GM21825 (cell line): ENCODE measurements at regions not wholly inside any gene's neighbourhood (a gene's known extent, or its start where the extent isn't known, plus 50 kb on each side); places are given as distances from the start of the nearest gene placed in this dataset.
"Not testable (repeated sequence)": the region's sequence is repeated elsewhere in the genome, so short reads cannot be mapped to it uniquely, and the experiment has no call there.

ENCODE experiments used
- ATAC-seq: cut with Tn5 transposase; IDR thresholded peaks from one replicate; pipeline ENCODE4 v1.9.1; 2021; ENCODE audit warnings: mild to moderate bottlenecking, moderate library complexity; ENCODE audit not compliant: unreplicated experiment

DNA sequence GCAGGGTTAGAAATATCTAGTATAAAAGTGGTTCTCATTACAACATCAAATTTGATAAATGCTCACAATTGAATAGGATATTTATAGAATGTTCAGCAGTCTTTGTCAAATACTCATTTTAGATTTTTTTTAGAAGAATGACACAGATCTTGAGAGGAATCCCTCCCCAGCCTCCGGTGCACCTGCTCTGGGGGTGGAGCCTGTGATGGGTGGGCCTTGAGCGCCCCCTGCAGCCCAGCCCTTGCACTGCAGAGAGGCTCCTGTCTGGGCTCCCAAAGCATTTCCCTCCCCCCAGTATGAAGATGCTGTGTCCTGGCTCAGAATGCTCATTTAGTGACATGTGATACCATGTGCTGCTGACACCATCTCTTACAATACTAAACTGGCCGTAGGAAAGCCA, 792.3 kb downstream of the TMEM121 start:
- no peak for ATAC-seq

DNA sequence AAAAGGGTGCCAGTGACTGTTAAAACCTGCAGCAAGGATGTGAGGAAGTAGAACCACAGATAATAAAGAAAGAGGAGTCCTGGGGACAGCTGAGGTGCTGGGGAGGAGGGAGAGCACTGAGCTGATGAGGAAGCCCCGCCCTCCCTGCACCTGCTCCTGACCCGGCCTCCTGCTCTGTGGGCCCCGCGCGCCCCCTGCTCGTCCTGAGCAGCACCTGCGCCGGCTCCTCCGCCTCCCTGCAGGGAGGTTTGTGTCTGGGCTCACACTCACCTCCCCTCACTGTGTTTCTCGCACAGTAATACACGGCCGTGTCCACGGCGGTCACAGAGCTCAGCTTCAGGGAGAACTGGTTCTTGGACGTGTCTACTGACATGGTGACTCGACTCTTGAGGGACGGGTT, 797.6 kb downstream of the TMEM121 start:
- ATAC-seq, result not testable (repeated sequence)

DNA sequence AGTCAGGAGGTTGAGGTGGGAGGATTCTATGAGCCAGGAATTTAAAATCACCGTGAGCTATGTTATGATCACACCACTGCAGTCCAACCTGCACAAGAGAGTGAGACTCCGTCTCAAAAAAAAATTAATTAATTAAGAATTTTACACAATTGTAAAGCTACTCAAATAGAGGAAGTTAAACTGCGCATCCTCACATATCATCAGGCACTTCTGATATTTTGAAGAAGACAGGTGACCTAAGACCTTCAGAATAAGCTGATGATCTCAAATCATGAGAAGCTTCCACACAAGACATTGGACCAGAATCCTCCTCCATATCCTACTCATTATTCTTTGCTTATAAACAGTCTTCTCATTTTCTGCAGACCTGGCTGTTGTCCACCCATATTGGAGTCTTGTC, 800.9 kb downstream of the TMEM121 start:
- no peak for ATAC-seq

DNA sequence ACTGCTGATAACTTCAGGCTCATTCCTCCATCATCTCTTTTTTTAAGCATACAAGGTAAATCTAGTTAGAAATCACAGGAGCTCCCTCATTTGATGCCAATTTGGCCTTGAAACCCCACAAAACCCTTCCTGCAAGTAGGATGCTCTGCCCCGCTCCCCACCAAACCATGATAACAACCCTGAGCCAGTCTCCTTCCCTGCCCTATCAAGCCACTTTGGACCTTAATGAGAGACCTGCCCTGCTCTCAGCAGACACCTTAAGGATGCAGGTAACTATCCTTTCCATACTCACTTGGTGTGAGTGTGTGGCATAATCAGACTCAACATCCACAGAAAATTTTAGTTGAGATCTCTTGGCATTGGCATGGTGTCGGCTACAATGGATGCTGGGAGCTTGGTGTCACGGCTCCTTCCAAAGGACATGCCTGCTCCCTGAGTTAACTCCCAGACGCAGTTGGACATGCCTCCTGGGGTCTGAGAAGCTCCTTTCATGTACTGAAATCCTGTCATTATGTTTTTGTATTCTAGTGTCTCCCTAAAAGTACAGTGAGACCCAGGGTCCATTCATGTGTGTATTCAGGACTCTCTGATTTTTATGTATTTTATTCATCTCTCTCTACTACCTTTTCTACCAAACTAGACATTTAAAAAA, 801.4 kb downstream of the TMEM121 start:
- not testable (repeated sequence) for ATAC-seq

DNA sequence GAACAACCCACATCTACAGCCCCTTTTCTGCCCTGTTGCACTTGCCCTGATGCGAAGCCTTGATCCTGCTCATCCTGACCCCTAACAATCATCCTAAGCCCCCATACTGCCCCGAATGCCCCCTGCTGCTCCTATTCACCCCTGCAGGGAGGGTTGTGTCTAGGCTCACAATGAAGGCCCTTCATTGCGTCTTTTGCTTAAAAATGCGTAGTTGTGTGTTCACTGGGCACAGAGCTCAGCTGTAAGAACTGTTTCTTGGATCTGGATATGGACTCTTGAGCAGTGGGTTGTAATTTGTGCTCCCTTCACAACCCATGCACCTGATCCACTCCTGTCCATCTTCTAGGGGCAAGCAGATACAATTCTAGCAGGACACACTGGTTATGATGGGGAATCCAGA, 802.9 kb downstream of the TMEM121 start:
- not testable (repeated sequence) for ATAC-seq

DNA sequence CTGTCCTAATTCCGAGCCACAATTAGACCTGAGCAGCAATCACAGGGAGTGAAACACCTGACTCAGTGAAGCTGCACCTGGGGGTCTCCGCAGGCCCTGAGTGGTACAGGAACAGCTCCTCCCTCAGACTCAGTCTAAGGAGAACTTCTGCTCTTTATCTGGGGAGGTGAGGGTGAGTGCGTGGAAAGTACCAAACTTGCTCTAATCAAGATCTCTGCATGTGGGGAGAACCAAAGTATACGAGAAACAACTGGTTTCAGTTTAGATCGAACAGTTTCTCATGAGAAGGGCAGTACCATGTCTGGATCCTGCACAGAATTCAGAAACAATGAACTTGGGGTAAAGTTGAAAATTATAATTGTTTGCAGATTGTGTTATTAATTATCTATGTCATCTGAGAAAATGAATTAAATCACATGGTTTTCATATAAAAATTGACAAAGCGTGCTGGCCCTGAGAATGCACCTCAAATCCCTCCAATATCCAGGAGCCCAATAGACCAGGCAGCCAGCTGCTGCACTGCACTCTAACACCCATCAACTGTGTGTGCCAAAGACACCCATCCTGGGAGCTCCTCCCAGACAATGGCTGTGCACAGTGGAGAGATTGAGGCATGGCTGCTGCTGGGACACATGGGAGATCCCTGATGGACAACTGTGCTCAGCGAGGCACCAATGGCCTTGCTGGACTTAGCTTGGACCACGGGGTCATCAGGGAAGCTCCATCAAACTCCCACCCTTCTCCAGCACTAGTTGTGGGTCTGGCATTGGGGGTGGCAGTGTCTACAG, 803.8 kb downstream of the TMEM121 start:
- ATAC-seq, result not testable (repeated sequence)

DNA sequence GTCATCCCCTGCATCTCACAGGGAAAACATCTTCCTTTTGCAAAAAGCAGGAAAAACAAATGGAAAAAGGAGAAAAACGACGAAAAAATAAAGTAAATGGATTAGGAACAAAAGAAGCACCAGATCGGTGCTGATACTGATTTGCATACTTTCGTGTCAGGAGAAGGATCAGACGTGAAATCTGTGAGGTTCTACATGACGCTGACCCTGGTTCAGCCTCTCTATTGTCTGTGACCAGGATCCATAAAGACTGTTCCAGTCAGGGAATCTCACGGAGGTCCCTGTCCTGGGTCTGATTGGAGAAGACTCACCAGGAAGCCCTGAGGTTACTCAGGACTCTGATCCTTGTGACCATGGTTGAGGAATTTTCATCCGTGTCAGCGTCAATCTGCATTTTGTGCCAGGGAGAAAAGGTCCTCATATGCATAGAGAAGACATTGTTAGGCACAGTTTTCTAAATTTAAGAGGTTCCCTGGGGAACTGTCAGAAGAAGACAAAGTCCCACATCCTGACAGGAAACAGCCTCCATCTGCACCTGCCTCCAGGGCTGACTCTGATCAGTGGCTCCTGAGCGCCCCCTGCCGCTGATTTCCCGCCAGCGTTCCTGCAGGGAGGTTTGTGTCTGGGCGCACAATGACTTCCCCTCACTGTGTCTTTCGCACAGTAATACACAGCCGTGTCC, 808.2 kb downstream of the TMEM121 start:
- ATAC-seq, result not testable (repeated sequence)

DNA sequence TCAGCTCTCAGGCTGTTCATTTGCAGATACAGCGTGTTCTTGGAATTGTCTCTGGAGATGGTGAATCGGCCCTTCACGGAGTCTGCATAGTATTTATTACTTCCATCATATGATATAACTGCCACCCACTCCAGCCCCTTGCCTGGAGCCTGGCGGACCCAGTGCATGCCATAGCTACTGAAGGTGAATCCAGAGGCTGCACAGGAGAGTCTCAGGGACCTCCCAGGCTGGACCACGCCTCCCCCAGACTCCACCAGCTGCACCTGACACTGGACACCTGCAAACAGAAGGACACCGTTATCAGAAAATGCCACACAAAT, 808.7 kb downstream of the TMEM121 start:
- not testable (repeated sequence) for ATAC-seq

DNA sequence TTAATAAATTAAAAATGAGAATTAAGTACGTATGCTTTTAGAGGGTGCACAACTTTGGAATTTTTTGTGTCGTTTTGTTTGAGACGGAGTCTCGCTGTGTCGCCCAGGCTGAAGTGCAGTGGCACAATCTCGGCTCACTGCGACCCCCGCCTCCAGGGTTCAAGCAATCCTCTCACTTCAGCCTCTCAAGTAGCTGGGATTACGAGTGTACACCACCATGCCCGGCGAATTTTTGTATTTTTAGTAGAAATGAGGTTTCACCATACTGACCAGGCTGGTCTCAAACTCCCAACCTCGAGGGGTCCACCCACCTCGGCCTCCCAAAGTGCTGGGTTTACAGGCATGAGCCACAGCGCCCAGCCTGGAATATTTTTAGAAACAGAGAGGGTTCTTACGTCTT, 812.4 kb downstream of the TMEM121 start:
- not testable (repeated sequence) for ATAC-seq

DNA sequence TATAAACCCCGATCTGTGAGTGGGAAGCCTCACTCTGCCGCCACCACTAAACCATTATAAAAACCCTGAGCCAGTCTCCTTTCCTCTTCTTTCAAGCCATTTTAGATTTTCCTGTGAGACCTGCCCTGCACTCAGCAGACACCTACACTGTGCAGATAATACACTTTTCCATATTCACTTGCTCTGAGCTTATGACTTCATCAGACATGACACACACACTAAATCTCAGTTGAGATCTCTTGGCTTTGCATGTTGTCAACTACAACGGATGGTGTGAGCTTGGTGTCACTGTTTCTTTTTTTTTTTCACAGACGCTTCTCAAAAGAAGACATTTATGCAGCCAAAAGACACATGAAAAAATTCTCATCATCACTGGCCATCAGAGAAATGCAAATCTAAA, 814.3 kb downstream of the TMEM121 start:
- not testable (repeated sequence) for ATAC-seq

DNA sequence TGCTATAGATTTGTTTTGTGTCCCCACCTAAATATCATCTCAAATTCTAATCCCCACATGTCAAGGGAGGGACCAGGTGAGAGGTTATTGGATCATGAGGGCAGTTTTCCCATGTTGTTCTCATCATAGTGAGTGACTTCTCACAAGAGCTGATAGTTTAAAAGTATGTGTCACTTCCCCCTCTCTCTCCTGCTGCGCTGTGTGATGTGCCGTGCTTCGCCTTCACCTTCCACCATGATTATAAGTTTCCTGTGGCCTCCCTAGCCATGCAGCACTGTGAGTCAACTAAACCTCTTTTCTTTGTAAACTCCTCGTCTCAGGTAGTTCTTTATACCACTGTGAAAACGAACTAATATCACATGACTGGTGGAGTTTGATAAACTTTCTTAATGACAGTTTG, 814.8 kb downstream of the TMEM121 start:
- ATAC-seq, result not testable (repeated sequence)

DNA sequence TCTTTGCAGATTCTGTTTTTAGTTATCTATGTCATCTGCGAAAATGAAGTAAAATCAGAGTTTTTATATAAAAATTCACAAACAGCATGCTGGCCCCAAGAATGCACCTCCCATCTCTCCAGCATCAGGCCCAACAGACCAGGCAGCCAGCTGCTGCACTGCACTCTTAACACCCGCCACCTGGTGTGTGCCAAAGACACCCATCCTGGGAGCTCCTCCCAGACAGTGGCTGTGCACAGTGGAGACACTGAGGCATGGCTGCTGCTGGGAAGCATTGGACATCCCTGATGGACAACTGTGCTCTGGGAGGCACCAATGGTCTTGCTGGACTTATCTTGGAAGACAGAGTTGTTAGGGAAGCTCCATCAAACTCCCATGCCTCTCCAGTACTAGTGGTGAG, 817.2 kb downstream of the TMEM121 start:
- ATAC-seq, result no peak

DNA sequence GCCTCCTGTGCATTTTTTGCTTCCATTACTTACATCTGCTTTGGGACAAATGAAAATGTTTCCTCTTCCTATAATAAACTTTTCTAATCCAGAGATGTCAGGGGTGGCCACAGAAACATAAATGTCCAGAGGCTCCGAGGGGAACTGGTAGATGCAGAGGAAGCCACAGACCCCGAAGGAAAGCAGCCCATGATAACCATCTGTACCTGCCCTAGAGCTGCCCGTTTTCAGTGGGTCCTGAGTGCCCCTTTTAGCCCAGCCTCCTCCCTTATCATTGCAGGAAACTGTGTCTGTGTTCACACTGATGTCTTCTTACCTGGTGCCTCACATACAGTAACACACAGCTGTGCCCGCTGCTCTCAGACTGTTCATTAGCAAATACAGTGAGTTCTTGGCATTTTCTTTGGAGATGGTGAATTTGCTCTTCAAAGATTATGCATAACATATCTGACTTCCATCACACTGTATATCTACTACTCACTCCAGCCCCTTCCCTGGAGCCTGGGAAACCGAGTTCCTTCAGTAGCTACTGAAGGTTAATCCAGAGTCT, 817.8 kb downstream of the TMEM121 start:
- not testable (repeated sequence) for ATAC-seq

DNA sequence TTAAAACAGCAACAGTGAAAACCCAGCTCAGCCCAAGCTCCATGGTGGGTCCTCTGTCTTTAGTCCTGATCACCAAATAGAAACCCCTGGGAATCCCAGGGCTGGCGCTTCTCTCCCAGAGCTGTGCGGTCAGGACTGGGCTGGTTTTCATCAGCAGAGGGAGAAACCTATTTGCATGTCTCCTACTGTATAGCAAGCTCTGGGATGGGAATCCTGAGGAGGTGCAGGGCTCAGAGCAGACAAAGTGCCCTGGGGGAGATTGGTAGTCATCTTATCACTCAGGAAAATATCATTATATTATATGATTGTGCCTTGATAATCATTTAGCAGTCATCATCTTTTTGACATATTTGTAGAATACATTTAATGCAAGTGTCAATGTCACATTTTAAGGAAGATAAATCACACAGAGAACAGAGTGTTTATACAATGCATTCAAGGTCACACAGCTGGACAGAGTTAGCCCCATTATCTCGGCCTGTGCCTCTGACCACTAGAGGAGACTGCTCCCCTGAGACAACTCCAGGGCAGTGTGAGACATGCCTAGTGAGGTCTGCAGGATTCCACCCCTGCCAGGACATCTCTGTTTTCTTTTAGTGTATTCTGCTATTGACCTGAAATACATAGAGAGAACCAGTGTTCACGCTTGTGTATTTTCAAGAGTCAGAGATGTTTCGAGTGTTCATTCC, 818.6 kb downstream of the TMEM121 start:
- not testable (repeated sequence) for ATAC-seq

DNA sequence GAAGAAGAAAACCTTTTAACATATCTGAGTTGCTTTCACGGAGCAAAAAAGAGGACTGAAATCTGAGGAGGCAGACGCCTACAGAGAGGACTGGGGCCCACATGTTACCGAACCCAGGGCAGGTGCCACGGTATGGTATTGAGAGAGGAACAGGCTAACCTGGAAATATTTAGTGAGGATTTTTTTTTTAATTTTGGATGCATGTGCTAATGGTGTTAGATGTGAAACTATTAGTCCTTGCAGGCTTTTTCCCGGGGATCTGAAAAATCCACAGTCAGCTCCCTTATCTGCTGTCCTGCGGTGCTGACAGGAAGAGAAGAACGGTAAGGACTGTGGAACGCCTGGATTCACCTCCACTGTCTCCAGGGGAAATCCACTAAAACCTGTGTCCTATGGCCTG, 819.7 kb downstream of the TMEM121 start:
- no peak for ATAC-seq

DNA sequence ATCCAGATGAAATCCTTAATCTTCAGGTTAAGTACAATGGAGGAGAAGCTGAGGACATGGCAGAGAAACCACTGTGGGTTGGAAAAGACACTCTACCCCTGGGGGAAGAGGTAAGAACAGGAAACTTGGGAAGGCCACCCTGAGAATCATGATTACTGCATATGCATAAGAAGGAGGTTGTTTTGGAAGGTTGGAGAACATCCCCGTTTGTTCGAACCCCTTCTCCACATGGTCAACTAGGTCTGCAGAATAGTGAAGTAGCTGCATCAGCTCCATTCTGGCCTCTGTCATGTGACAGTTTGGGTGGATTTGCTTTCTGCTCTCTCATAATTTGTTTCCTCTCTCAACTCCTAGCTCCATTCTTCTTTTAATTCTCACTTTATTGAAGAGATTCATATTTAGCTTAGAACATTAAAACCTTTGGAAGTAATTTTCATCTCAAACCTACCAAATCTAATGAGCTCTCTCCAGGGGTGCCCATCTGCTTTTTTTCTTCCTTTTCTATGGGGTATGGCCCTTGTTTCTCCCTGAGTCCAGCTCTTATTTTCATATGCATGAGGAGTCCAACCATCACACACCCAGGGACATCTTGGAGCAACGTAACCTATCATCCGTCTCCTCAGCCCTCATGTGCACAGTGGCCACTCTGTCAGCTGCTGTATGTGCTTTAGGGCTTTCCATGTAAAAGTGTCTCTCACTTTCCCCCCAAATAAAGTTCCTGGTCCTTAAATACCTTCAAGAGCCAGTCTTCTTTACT, 820.3 kb downstream of the TMEM121 start:
- no peak for ATAC-seq

DNA sequence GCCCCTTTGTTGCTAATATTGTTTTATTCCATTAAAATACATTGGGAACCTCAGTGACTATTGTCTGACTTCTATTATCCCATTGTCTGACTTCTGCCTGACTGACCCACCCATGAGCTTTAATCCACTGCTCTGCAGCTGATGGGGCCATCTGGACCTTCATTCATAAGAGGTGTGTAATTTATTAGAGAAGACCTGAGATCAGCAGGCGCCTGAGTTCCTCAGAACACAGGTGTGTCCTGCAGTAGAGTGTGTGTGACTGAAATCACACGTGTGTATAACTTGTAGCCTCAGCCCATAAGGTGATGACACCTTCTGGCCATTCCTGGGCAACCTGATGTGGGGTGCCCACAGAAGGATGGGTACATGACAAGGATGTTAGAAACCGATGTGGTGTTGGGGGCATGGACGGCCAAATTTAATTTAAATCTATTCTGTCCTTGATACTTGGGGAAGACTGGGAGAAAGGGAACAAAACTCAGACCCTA, 821.0 kb downstream of the TMEM121 start:
- no peak for ATAC-seq

DNA sequence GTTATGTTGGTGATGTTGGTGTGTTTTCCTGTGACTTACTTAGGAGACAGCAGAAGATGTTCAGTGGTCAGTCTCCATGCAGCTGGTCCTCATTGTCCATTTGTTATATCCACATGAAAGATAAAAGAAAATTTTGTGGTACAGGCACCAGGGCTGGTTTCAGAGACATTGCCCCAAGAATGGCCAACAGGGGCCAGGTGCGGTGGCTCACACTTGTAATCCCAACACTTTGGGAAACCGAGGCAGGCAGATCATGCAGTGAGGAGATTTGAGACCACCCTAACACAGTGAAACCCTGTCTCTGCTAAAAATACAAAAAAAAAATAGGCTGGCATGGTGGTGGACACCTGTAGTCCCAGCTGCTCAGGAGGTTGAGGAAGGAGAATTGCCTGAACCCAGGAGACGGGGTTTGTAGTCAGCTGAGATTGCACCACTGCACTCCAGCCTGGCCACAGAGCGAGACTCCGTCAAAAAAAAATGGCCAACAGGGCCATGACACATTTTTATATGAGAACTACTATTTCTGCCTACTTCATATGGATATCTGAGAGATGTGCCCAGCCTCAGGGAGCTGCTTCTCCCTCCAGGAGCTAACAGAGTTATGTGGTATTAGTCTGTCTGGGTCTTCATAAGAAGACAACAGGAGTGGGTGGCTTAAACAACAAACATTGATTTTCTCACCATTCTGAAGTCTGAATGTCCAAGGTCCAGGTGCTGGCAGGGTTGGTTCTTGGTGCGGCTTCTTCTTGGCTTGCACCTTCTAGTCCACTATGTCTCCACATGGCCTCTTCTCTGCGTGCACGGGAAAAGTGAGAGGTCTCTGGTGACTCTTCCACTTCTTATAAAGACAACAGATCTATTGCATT, 821.7 kb downstream of the TMEM121 start:
- no peak for ATAC-seq

DNA sequence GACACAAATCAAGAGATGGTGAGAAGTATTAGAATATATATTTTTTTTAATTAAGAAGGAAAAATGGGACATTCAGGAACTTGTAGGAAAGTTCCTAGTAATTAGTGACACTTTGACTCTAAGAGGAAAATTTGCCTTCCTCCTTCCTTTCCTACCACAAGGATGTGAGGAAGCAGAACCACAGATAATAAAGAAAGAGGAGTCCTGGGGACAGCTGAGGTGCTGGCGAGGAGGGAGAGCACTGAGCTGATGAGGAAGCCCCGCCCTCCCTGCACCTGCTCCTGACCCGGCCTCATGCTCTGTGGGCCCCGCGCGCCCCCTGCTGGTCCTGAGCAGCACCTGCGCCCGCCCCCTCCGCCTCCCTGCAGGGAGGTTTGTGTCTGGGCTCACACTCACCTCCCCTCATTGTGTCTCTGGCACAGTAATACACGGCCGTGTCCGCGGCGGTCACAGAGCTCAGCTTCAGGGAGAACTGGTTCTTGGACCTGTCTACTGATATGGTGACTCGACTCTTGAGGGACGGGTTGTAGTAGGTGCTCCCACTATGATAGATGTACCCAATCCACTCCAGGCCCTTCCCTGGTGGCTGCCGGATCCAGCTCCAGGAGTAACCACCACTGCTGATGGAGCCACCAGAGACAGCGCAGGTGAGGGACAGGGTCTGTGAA, 822.6 kb downstream of the TMEM121 start:
- ATAC-seq, result not testable (repeated sequence)
